ENCODE measurements at regions not wholly inside any gene's neighbourhood (a gene's known extent, or its start where the extent isn't known, plus 50 kb on each side); places are given as distances from the start of the nearest gene placed in this dataset.

DNA sequence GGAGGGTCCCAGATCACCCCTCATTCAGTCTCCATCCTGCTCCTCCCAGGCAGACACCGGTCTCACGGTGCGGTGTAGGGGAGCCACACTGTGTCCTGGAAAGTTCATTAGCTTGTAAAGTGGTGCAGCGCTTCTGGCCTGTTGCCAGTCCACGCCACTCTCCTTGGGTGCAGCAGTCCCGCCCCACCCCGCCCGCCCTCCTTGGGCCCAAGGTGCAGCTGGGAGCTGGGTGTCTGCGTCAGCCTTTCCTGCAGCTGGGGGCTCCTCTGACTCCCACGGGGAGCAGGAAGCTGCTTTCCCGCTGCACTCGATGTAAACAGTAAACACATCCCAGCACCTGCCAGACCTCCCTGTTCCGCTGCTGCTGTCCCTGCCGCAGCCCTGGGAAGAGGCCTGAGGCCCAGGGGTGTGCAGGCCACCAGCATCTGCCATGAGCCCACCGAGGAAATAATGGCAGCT, 53.8 kb upstream of the ASB18 start:
- Mint-ChIP-seq H3K9me3 (no peaks in the 10 kb centered on the region), H3K4me3 (no peak overlapping the region)

DNA sequence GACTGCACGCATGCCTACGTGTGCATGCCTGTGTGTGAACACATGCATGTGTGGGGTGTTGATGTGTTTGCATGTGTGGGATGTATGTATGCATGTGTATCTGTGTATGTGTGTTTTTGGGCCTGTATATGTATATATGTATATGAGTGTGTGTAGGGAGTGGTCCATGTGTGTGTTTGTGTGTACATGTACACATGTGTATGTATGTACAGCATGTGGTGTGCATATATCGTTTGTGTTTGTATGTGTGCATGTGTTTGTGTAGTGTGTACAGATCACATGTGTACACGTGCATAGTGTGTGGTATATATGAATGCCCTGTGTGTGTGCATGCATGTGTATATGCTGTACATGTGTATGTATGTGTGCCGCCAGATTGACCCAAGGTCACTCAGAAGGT, 54.2 kb upstream of the ASB18 start:
- Mint-ChIP-seq H3K27me3 (ENCODE audit: low read depth) (peaks cover 3% of the 10 kb centered on the region), H3K4me1 (ENCODE audit: low read depth) (no peaks in the 10 kb centered on the region), H3K27ac (no peak overlapping the region), H3K36me3 (ENCODE audit: low read depth) (no peaks in the 10 kb centered on the region), H3K4me3 (no peak overlapping the region), H3K9me3 (no peaks in the 10 kb centered on the region)

More for the DNA sequence above, 53.8 kb upstream of the ASB18 start:
- Mint-ChIP-seq H3K27ac (no peak overlapping the region), H3K27me3 (ENCODE audit: low read depth) (peaks cover 3% of the 10 kb centered on the region), H3K4me1 (ENCODE audit: low read depth) (no peaks in the 10 kb centered on the region), H3K36me3 (ENCODE audit: low read depth) (no peaks in the 10 kb centered on the region)

DNA sequence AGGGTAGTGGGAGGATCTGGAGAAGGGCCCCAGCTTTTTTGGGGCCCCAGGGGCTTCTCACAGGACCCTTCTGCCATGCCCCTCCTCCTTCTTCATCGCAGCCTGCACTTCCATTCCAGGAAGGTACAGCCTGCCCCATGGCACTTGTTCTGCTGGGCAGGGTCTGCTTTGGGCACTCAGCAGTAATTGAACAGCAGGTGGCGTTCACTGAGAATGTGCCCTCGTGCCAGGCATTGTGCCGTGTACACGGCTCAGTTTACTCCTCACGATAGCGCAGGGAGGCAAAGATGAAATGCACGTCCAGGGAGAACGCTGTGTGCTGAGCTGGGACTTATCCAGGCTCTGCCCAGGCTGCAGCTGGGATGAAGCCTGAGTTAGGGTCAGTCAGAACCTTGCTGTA, 54.8 kb upstream of the ASB18 start:
- H3K27me3 Mint-ChIP-seq (ENCODE audit: low read depth) = no peaks in the 10 kb centered on the region
- no peaks in the 10 kb centered on the region for H3K36me3 Mint-ChIP-seq (ENCODE audit: low read depth)
- no peaks in the 10 kb centered on the region for H3K9me3 Mint-ChIP-seq
- H3K27ac Mint-ChIP-seq = no peak overlapping the region
- no peaks in the 10 kb centered on the region for H3K4me1 Mint-ChIP-seq (ENCODE audit: low read depth)
- no peak overlapping the region for H3K4me3 Mint-ChIP-seq

DNA sequence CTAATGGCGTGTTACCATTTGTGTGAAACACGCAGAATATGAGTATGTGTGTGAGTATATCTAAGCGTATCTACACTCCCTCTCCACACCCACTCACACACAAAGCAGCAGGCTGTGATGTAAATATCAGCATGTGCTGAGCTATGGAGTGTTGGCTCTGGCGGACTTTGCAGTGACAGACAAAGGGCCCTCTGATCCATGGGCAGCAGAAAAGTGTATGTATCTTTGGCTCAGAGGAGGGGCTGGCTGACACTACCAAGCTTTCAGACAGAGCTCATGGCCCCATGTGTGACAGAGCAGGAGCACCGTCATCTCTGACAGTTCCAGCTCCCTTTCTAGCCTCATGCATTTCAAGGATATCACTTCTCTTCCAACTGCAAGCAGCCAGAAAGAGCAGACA, 57.2 kb upstream of the ASB18 start:
- no peaks in the 10 kb centered on the region for H3K36me3 Mint-ChIP-seq (ENCODE audit: low read depth)
- no peak overlapping the region for H3K27ac Mint-ChIP-seq
- H3K27me3 Mint-ChIP-seq (ENCODE audit: low read depth) = no peaks in the 10 kb centered on the region
- no peak overlapping the region for H3K4me3 Mint-ChIP-seq
- no peaks in the 10 kb centered on the region for H3K4me1 Mint-ChIP-seq (ENCODE audit: low read depth)
- H3K9me3 Mint-ChIP-seq = no peaks in the 10 kb centered on the region

DNA sequence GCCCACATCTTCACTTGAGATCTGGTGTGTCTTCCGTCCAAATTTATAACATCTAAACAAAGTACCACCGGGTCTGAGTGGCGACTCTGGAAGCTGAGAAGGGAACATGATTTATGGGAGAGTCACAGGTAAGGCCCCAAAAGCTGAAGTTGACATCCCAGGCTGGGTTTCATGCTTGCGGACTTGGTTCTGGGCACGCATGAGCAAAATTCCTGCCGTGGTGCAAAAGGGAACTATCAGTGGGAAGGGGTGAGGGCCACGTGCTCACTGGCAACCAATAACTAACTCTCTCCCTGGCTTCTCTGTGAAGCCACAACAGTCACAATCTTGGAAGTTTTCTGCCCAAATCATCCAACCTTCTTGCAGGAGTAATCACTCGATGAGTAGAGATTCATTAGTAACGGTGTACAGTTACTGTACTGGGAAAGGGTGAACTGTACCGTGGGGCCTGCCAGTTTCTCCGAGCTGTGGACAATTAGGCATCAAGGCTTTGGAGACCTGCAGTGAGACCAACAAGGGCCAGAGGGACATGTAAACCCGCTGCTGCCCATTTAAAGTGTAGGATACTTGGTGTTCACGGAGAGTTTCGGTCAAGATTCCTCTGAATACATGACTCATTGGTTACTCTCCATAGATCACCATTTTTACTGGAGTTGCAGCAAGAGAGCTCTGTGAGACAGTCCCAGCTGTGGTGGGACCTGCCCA, 69.4 kb upstream of the ASB18 start:
- Mint-ChIP-seq H3K4me3 (no peak overlapping the region), H3K4me1 (ENCODE audit: low read depth) (no peaks in the 10 kb centered on the region), H3K9me3 (no peaks in the 10 kb centered on the region), H3K27ac (no peak overlapping the region), H3K27me3 (ENCODE audit: low read depth) (no peaks in the 10 kb centered on the region), H3K36me3 (ENCODE audit: low read depth) (no peaks in the 10 kb centered on the region)

DNA sequence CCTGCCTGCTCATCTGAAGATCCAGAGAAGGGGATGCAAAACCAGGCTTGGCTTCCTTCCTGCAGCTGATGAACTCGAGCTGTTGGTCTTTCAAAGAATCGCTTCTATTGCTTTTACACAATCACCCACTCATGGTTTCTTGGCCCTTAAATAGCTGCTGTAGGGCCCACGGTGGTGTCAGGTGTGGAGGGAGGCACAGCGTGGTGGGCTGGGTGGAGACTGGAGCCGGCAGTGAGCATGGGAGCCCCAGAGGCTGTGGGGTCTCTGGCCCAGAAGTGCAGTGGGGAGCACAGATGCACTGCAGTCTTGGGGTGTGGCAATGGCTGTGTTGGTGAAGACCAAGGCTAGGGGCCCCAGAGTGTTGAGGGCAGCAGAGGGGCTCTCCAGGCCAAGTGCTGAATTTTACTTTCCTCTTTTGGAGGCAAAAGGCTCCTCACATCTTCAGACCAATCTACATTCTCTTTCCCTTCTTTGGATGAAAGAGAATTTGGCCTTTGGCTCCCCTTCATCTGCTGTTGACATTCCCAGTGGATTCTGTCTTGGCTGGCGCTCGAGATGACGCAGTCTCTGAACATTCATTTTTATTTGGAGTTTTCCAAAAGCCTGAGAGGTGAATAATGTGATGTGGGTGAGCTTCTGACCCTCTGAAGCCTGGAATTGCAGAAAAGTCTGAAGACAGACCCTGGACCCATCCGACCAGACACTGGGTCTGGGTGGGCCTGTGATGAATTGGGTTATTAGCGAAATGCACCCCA, 70.1 kb upstream of the ASB18 start:
- H3K36me3 Mint-ChIP-seq (ENCODE audit: low read depth) = no peaks in the 10 kb centered on the region
- H3K27ac Mint-ChIP-seq = no peak overlapping the region
- H3K27me3 Mint-ChIP-seq (ENCODE audit: low read depth) = no peaks in the 10 kb centered on the region
- no peak overlapping the region for H3K4me3 Mint-ChIP-seq
- H3K4me1 Mint-ChIP-seq (ENCODE audit: low read depth) = no peaks in the 10 kb centered on the region
- H3K9me3 Mint-ChIP-seq = no peaks in the 10 kb centered on the region

DNA sequence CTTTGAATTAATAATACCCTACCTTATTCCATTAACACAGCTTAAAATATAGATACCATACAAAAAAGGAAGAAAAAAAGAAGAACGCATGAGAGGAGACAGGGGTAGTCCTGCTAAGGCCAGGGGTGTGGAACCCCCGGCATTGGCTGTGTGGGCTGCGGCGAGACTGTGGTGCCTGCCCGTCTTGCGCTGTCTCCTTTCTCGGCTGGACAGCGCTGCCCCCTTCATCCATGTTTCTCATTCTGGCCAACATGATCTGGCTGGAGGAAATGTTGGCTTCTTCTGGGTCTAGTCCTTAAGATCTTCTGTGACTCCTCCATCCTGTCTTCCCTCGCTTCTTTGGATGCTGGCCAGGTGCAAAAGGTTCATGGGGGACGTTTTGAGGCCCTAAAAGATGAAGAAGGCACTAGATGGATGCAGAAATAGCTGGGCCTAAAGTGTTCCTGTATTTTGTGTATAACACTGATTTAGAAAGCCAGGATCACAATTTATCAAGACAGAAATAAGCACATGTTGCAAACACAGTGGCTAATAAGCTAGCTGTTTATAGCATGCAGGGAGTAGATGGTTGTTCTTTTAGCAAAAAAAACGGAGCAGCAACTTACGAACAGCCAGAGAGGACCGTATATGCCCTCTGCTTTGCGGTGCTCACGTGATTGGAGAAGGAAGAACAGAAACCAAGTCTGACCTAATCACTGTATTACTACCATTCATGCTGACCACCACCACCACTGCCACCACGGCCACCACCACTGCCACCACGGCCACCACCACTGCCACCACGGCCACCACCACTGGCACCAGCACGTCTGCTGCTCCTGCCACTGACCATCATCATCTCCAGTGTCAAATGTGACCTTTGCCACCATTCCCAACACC, 71.7 kb upstream of the ASB18 start:
- H3K4me3 Mint-ChIP-seq = no peak overlapping the region
- H3K27ac Mint-ChIP-seq = no peak overlapping the region
- no peaks in the 10 kb centered on the region for H3K4me1 Mint-ChIP-seq (ENCODE audit: low read depth)
- no peaks in the 10 kb centered on the region for H3K27me3 Mint-ChIP-seq (ENCODE audit: low read depth)
- H3K36me3 Mint-ChIP-seq (ENCODE audit: low read depth) = no peaks in the 10 kb centered on the region
- H3K9me3 Mint-ChIP-seq = no peaks in the 10 kb centered on the region

DNA sequence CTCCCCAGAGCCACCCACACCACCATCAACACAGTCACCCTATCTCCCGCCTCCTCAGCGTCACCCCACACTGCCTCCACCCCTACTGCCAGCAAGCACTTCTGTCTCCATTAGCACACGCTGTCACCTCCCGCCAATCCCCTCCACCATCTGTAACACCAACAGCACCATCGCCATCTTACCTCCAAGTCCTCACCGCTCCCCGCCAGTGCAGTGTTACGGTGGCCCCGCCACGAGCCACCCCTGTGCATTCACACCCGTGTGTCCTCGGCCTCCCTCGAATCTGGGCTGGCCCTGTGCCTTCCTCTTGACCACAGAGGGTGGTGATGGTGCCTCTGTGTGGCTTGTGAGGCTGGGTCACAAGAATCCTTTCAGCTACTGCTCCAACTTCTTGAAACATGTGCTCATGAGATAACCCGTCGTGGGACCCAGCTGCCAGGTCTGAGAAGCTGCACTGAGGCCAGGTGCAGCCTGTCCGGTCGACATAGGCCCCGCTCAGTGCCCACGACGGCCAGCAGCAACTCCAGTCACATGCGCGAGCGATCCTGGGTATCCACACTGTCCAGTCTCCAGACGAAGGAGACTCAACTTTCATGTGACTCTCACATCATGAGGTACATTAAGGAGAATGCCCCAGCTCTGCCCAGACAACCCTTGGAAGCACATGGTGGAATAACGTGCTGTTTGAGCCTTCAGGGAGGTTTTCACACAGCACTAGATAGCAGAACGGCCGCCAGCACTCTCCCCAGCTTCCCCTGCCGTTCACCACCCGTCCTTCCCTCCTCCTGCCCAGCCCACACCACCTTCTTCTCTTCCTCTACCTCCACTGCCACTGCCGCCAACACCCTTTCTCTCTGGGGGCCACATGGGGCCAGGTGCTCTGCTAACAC, 72.6 kb upstream of the ASB18 start:
- no peak overlapping the region for H3K4me3 Mint-ChIP-seq
- H3K27ac Mint-ChIP-seq = no peak overlapping the region
- no peaks in the 10 kb centered on the region for H3K4me1 Mint-ChIP-seq (ENCODE audit: low read depth)
- no peaks in the 10 kb centered on the region for H3K36me3 Mint-ChIP-seq (ENCODE audit: low read depth)
- no peaks in the 10 kb centered on the region for H3K27me3 Mint-ChIP-seq (ENCODE audit: low read depth)
- H3K9me3 Mint-ChIP-seq = no peaks in the 10 kb centered on the region

DNA sequence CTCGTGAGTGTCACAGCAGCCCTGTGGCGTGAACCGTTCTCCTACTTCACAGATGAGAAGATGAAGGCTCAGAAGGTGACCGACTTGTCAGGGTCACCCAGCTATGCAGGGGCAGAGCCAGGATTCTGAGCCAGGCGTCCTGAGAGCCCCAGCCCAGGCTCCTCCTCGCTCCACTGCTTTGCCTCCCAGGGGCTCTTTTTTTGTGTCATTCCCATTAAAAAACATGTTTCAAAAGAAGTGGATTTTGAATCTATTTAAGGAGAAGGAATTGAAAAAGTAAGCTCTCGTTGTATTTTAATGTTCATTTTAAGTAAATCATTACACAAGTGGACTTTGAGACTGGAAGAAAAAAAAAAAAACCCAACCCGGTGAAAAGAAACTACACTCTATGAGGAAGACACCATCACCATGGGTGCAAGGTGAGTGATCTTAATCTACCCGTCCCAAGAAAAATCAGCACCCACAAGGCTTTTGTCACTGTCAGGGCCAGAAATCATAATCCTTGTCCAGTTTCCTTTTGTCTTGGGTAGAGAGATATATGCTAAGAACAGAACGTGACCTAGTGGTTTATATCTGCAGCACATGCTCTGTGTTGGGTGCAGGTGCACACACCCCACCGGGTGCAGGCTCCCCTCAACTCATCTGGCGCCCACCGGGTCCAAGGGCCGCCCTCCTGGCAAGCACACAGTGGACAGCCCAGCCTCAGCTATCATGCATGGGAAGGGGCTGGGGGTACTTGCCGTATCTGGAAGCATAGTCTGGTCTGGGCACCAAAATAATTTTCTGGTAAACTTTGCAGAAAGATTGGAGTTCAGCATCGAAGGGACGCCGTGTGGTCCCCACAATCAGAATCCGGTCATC, 73.5 kb upstream of the ASB18 start:
- Mint-ChIP-seq H3K36me3 (ENCODE audit: low read depth) (no peaks in the 10 kb centered on the region), H3K27me3 (ENCODE audit: low read depth) (no peaks in the 10 kb centered on the region), H3K27ac (no peak overlapping the region), H3K4me3 (no peak overlapping the region), H3K4me1 (ENCODE audit: low read depth) (no peaks in the 10 kb centered on the region), H3K9me3 (no peaks in the 10 kb centered on the region)

DNA sequence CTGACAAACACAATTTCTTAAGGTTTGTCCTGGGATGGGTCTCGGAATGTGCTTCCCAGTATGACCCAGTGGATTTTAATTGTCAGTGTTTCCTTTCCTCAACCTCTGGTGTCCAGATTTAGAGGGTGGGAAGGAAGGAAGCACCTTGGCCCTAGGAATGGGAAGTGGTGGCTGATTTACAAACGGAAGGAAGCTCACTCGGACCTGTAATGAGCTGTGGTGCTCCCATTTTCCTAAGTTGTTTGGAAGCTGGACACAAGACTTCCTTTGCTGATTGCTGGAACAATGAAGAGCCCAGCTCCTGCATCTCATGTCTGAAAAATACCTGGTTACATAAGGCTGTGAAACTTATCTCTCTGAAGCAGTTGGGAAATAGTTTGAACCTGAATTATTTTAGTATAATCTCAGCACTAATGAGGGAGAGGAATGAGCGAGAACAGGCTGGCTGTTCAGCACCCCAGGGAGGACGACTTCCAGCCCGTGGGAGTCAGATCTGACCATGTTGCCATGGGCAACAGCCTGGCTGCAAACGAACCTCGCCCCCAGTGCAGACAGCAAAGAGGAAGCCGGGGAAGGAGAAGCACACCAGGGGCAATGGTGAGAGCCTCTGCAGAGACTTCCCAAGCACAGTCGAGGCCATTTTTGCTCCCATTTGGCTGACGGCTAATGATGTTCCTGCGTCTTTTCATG, 74.4 kb upstream of the ASB18 start:
- Mint-ChIP-seq H3K27ac (no peak overlapping the region), H3K27me3 (ENCODE audit: low read depth) (no peaks in the 10 kb centered on the region), H3K4me1 (ENCODE audit: low read depth) (no peaks in the 10 kb centered on the region), H3K36me3 (ENCODE audit: low read depth) (no peaks in the 10 kb centered on the region), H3K9me3 (no peaks in the 10 kb centered on the region), H3K4me3 (no peak overlapping the region)

DNA sequence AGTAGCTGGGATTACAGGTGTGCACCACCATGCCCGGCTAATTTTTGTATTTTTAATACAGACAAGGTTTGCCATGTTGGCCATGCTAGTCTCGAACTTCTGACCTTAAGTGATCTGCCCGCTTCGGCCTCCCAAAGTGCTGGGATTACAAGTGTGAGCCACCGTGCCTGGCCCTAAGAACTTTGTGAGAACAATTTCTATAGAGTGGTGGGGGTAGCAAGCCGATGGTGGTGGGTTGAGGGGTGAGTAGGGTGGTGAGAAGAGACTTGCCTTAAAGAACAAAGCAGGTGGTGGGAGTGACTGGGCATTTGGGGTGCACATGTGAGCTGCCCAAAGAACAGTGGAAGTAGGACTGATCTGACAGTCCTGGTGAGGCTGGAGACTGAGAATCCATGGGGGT, 76.0 kb upstream of the ASB18 start:
- Mint-ChIP-seq H3K9me3 (no peaks in the 10 kb centered on the region), H3K4me1 (ENCODE audit: low read depth) (no peaks in the 10 kb centered on the region), H3K36me3 (ENCODE audit: low read depth) (no peaks in the 10 kb centered on the region), H3K4me3 (no peak overlapping the region), H3K27me3 (ENCODE audit: low read depth) (no peaks in the 10 kb centered on the region), H3K27ac (no peak overlapping the region)

DNA sequence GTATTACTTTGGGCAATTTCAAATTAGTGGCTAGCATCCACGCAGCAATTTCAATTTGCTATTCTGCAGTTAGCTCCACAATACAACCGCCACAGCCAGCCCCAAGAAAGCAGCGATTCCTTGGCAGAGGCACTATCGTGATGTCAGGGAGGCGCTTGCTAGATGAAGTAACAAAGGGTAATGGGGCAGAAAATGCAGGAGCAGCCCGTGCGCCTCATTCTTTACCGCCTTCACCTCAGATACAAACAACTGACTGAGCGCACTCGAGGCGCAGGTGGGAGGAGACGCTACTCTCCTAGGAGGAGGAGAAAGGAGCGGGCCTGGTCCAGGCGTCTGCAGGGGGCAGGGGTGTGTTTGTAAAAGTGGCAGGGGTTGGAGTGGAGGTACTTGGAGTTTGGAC, 76.9 kb upstream of the ASB18 start:
- H3K4me1 Mint-ChIP-seq (ENCODE audit: low read depth) = no peaks in the 10 kb centered on the region
- no peaks in the 10 kb centered on the region for H3K27me3 Mint-ChIP-seq (ENCODE audit: low read depth)
- no peak overlapping the region for H3K4me3 Mint-ChIP-seq

DNA sequence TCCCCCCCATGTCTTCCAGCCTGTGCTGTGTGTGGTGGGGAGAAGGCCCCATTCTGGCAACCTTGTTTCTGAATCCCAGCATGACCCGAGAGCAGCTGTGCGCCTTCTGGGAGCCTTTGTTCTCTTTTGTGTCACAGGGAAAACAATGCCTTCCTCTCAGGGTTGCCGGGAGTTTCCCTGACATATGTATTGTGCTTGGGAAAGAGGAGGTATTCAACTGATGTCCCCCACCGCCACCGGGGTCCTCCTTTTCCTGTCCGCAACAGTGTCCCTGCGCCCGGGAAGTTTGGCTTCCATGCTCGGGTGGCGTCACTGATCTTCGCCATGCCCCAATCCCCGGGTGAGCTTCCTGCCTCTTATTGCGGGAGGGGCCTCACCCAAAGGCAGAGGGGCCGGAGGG, 77.5 kb upstream of the ASB18 start:
- Mint-ChIP-seq H3K27me3 (ENCODE audit: low read depth) (no peaks in the 10 kb centered on the region), H3K9me3 (no peaks in the 10 kb centered on the region), H3K27ac (no peak overlapping the region), H3K4me1 (ENCODE audit: low read depth) (no peaks in the 10 kb centered on the region), H3K36me3 (ENCODE audit: low read depth) (no peaks in the 10 kb centered on the region), H3K4me3 (no peak overlapping the region)

More for the DNA sequence above, 76.9 kb upstream of the ASB18 start:
- H3K27ac Mint-ChIP-seq = no peak overlapping the region
- H3K9me3 Mint-ChIP-seq = no peaks in the 10 kb centered on the region
- H3K36me3 Mint-ChIP-seq (ENCODE audit: low read depth) = no peaks in the 10 kb centered on the region

Measured in T-helper 1 cell treated with Interleukin-12 subunit alpha and Interleukin-12 subunit beta and Interleukin-4 antibody, amounts not matched to agents 30 μg/mL and 1 μg/mL, for 36 hours (primary cell).